ENCODE measurements at regions not wholly inside any gene's neighbourhood (a gene's known extent, or its start where the extent isn't known, plus 50 kb on each side); places are given as distances from the start of the nearest gene placed in this dataset.
"Not testable (repeated sequence)": the region's sequence is repeated elsewhere in the genome, so short reads cannot be mapped to it uniquely, and the experiment has no call there.

DNA sequence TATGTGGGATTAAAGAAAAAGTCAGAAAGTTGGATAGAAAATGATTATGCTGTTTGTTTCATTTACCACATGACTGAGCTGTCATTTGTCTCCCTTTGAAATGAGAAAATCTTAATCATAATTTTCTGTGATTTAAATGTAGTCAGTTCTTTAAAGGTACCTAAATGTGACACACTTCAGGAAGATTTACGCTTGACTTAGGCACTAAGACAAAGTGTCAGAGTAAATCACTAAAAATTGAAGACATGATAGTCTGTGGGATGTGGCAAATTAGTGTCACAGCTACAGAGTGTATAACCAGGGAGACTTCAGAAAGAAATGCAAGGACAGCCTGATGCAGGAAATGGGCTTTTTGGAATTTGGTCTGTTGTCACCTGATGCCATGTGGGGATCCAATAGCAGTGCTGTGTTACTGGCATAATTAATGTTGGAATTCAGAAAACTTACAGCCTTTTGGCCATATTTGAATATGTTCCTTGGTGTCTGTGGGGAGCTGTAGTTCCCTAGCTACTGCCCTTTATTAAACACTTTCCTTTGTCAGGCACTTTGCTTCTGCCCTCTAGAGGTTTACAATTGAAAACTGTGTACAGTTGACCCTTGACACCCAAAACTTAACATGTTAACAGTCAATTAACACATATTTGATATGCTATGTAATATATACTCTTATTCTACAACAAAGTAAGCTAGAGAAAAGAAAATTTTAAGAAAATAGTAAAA lies 493.8 kb downstream of the UTRN start:
- no peak overlapping the region for H3K27ac ChIP-seq
- TF ChIP-seq CTCF (conservative IDR thresholded peaks at IDR 0.05) (peak; percentile 26), ZFX (IDR thresholded peaks at IDR 0.05) (no peak)

- TF ChIP-seq ZFX (IDR thresholded peaks at IDR 0.05): no peak
- TF ChIP-seq CTCF (conservative IDR thresholded peaks at IDR 0.05): no peak
These were observed 496.7 kb downstream of the UTRN start for GRCh38 chr6:144781836-144782235.

GRCh38 chr6:144782634-144783033 lies 497.5 kb downstream of the UTRN start:
- TF ChIP-seq ZFX (IDR thresholded peaks at IDR 0.05) (no peak), CTCF (conservative IDR thresholded peaks at IDR 0.05) (no peak)
- no peak overlapping the region for H3K27ac ChIP-seq

More at GRCh38 chr6:144781836-144782235, 496.7 kb downstream of the UTRN start:
- H3K27ac ChIP-seq: no peak overlapping the region

DNA sequence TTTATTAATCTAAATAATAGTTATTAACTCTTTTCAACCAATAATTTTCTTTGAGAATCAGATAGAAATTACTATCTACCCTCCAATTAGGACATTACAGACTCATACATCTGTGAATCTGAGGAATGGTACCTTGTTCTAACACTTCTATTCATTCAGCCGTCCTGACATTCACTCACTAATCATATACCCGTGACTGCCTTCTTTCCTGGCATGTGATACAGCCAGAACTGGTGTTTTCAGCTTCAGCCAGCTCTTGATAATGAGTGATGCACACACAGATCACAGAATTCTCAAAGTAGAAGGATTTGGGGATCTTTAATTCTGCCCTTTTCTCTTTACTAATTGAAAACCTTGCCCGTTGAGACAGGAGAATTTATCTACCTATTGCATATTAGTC lies 499.9 kb downstream of the UTRN start:
- no peak for TF ChIP-seq ZFX (IDR thresholded peaks at IDR 0.05)
- TF ChIP-seq CTCF (conservative IDR thresholded peaks at IDR 0.05): no peak
- no peak overlapping the region for H3K27ac ChIP-seq

DNA sequence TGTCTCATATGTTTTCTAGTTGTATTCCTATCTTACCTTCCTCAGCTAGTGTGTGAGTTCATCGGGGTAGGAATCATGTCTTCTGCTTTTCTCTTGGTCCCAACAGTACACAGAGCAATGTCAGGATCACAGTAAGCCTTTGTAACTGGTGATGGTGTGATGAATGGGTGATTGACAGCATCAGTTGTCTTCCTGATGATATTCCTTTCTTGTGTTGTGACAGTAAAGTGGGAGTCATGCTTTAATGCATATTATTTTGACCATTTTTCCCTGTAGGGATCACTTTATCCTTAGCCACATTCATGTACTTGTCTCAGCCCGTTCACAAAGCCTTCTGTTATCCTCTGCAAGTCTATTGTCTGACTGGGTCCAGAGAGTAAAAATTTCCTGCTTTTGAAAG lies 501.7 kb downstream of the UTRN start:
- TF ChIP-seq ZFX (IDR thresholded peaks at IDR 0.05): no peak
- TF ChIP-seq CTCF (conservative IDR thresholded peaks at IDR 0.05): no peak
- H3K27ac ChIP-seq: no peak overlapping the region

- TF ChIP-seq CTCF (conservative IDR thresholded peaks at IDR 0.05) (no peak), ZFX (IDR thresholded peaks at IDR 0.05) (no peak)
- no peak overlapping the region for H3K27ac ChIP-seq
These were observed 508.6 kb downstream of the UTRN start for GRCh38 chr6:144793744-144794143.

- H3K27ac ChIP-seq: not testable (repeated sequence)
These were observed 509.9 kb downstream of the UTRN start for GRCh38 chr6:144795022-144795421.

- no peak overlapping the region for H3K27ac ChIP-seq
- TF ChIP-seq ZFX (IDR thresholded peaks at IDR 0.05): no peak
- no peak for TF ChIP-seq CTCF (conservative IDR thresholded peaks at IDR 0.05)
These were observed 510.9 kb downstream of the UTRN start for GRCh38 chr6:144796070-144796469.

Measured in C4-2B (cell line).